ENCODE measurements at regions not wholly inside any gene's neighbourhood (a gene's known extent, or its start where the extent isn't known, plus 50 kb on each side); places are given as distances from the start of the nearest gene placed in this dataset.

- H4K20me1 ChIP-seq (ENCODE audit: control insufficient read depth, insufficient read depth, insufficient read length): no peaks in the 10 kb centered on the region
- TF ChIP-seq CTCF (conservative IDR thresholded peaks at IDR 0.05): no peak
- no peak for DNase-seq
- no peak overlapping the region for H2BK20ac ChIP-seq (ENCODE audit: low read depth, low read length, poor library complexity, severe bottlenecking)
- no peak overlapping the region for H4K5ac ChIP-seq (ENCODE audit: insufficient read length, low read depth, low read length)
- no peaks in the 10 kb centered on the region for H3K79me2 ChIP-seq (ENCODE audit: insufficient read depth, low read length)
- H3K9me3 ChIP-seq (ENCODE audit: control insufficient read depth, low read depth, low read length): no peaks in the 10 kb centered on the region
- no CpG with 5 or more reads among the region's 6 CpGs for WGBS (ENCODE audit: extremely low coverage, insufficient read length, low lambda C conversion rate)
- H4K8ac ChIP-seq (replicated peaks; ENCODE audit: insufficient read length, low read depth, low read length): no peak overlapping the region
- no peaks in the 10 kb centered on the region for H3K27me3 ChIP-seq (ENCODE audit: insufficient read depth, low read length)
- H3K4ac ChIP-seq (ENCODE audit: low read depth, low read length): no peak overlapping the region
- no peak overlapping the region for H3K9ac ChIP-seq (ENCODE audit: extremely low read depth, insufficient read length, low read length)
- no peak overlapping the region for H3K4me3 Mint-ChIP-seq
- no peaks in the 10 kb centered on the region for H3K9me3 Mint-ChIP-seq
- H2BK12ac ChIP-seq (ENCODE audit: insufficient read length, low read depth, low read length): no peak overlapping the region
- H3K56ac ChIP-seq (ENCODE audit: insufficient read length, low read depth, low read length): no peak overlapping the region
- no peaks in the 10 kb centered on the region for H3K27me3 Mint-ChIP-seq (ENCODE audit: low read depth)
- H3K79me1 ChIP-seq (ENCODE audit: insufficient read depth, low read depth, low read length, poor library complexity, severe bottlenecking): no peaks in the 10 kb centered on the region
- no peak overlapping the region for H2BK15ac ChIP-seq (ENCODE audit: low read depth, low read length)
- no peaks in the 10 kb centered on the region for H3K36me3 Mint-ChIP-seq (ENCODE audit: insufficient read depth in 1 of 3, low read depth in 3 of 3)
- H2AK5ac ChIP-seq (ENCODE audit: insufficient read length, low read length): no peak overlapping the region
- H3K23ac ChIP-seq (ENCODE audit: insufficient read length, low read depth, low read length): no peak overlapping the region
- no peak overlapping the region for H3T11ph ChIP-seq (ENCODE audit: low read length)
- H3K27ac ChIP-seq (ENCODE audit: insufficient read length, low read depth, low read length): no peak overlapping the region
- H3K4me2 ChIP-seq (ENCODE audit: insufficient read depth, insufficient read length, low read length): no peak overlapping the region
- no peak overlapping the region for H3K18ac ChIP-seq (ENCODE audit: insufficient read length, low read depth, low read length)
- no peak overlapping the region for H3K27ac Mint-ChIP-seq
- no peak overlapping the region for H2BK120ac ChIP-seq (ENCODE audit: low read depth, low read length, poor library complexity, severe bottlenecking)
- no peaks in the 10 kb centered on the region for H3K4me1 ChIP-seq (ENCODE audit: insufficient read depth, low read length)
- H2AFZ ChIP-seq (ENCODE audit: low read length): no peak overlapping the region
- no peak overlapping the region for H4K91ac ChIP-seq (ENCODE audit: insufficient read length, low read depth, low read length)
- H3K23me2 ChIP-seq (ENCODE audit: insufficient read length, low read depth, low read length, poor library complexity, severe bottlenecking): no peaks in the 10 kb centered on the region
- H3K14ac ChIP-seq (ENCODE audit: insufficient read depth, low read length): no peak overlapping the region
- H3K4me1 Mint-ChIP-seq: 0 out of 4 replicates have a peak, but pooled peaks cover 0 to 3% of the 10 kb centered on the region in 2 experiments
- no peak overlapping the region for H2BK5ac ChIP-seq (ENCODE audit: insufficient read length, low read length)
Observed at GRCh38 chr6:132952031-132952867, 137.9 kb downstream of the RPS12 start.
